ENCODE measurements at regions not wholly inside any gene's neighbourhood (a gene's known extent, or its start where the extent isn't known, plus 50 kb on each side); places are given as distances from the start of the nearest gene placed in this dataset.

- no peak for DNase-seq
Observed at GRCh38 chr10:34866848-34867247, 51.8 kb upstream of the PARD3 start.
